Keratinocyte (primary cell): ENCODE measurements at regions not wholly inside any gene's neighbourhood (a gene's known extent, or its start where the extent isn't known, plus 50 kb on each side); places are given as distances from the start of the nearest gene placed in this dataset.

ENCODE experiments used
- EZH2 ChIP-seq: IDR thresholded peaks from one replicate; pipeline ENCODE4 v1.6.1; 2012; ENCODE audit warnings: inconsistent platforms, mild to moderate bottlenecking, low read length, moderate library complexity
- TF ChIP-seq, protein P1 (sequence below), 3 experiments: IDR thresholded peaks in 1 of 3; conservative IDR thresholded peaks in 1 of 3; optimal IDR thresholded peaks in 1 of 3; 2 replicates in 2 of 3; 3 replicates in 1 of 3; pipeline versions ENCODE3 to v1.5.1; 2011; ENCODE audit warnings: low read length in 3 of 3, mild to moderate bottlenecking in 3 of 3, moderate library complexity in 2 of 3, control low read depth in 1 of 3, inconsistent platforms in 1 of 3; ENCODE audit not compliant: insufficient read depth in 2 of 3; ENCODE audit errors: extremely low read depth in 1 of 3

DNA sequence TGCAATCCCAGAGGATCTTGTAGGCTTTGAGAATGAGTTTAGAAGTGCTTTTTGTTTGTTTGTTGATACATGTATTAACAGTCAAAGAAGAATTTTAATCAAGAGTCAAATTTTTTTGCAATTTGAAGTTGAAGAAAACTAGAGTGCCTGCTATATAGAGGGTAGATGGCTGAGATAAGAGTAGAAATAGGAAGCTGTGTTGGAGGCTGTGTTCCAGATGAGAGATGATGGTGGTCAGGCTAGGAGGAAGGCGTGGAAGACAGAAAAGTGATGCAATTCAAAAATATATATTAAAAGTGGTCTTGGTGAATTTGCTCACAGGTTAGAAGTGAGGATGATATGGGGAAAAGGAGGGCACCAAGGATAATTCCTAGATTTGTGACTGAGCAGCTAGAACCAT is 978.3 kb downstream of the BCL11A start:
- TF ChIP-seq, protein P1, sequence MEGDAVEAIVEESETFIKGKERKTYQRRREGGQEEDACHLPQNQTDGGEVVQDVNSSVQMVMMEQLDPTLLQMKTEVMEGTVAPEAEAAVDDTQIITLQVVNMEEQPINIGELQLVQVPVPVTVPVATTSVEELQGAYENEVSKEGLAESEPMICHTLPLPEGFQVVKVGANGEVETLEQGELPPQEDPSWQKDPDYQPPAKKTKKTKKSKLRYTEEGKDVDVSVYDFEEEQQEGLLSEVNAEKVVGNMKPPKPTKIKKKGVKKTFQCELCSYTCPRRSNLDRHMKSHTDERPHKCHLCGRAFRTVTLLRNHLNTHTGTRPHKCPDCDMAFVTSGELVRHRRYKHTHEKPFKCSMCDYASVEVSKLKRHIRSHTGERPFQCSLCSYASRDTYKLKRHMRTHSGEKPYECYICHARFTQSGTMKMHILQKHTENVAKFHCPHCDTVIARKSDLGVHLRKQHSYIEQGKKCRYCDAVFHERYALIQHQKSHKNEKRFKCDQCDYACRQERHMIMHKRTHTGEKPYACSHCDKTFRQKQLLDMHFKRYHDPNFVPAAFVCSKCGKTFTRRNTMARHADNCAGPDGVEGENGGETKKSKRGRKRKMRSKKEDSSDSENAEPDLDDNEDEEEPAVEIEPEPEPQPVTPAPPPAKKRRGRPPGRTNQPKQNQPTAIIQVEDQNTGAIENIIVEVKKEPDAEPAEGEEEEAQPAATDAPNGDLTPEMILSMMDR (optimal IDR thresholded peaks at IDR 0.05 in 1 of 3, IDR thresholded peaks at IDR 0.05 in 1 of 3, conservative IDR thresholded peaks at IDR 0.05 in 1 of 3; ENCODE audit: extremely low read depth in 1 of 3, insufficient read depth in 2 of 3, low read length in 3 of 3): no peak
- TF ChIP-seq EZH2: no peak
